Stimulated activated effector memory CD8-positive, alpha-beta T cell treated with anti-CD3 and anti-CD28 coated beads, Interleukin-12 subunit alpha, Interleukin-12 subunit beta, amount 100 ng/mL, for 72 hours (primary cell): ENCODE measurements at regions not wholly inside any gene's neighbourhood (a gene's known extent, or its start where the extent isn't known, plus 50 kb on each side); places are given as distances from the start of the nearest gene placed in this dataset.

Source experiments
- ATAC-seq: fragments of 150-1000 bp; cut with Tn5 transposase; 2 replicates; pipeline ENCODE4 v1.10.0; 2021
- DNase-seq, 2 donors: peaks; one replicate each; pipeline ENCODE4 v3.0.0; 2021 to 2022; ENCODE audit warnings: low spot score in 2 of 2
- H3K27ac Mint-ChIP-seq: one replicate; pipeline ENCODE4 v1.8.0; 2022; ENCODE audit warnings: mild to moderate bottlenecking, mixed read lengths
- H3K36me3 Mint-ChIP-seq: one replicate; pipeline ENCODE4 v1.8.0; 2022; ENCODE audit warnings: mild to moderate bottlenecking, mixed read lengths
- H3K4me1 Mint-ChIP-seq: one replicate; pipeline ENCODE4 v1.8.0; 2022; ENCODE audit warnings: mixed read lengths
- H3K4me3 Mint-ChIP-seq: one replicate; pipeline ENCODE4 v1.8.0; 2022; ENCODE audit warnings: mild to moderate bottlenecking, mixed read lengths
- H3K9me3 Mint-ChIP-seq: one replicate; pipeline ENCODE4 v1.8.0; 2022; ENCODE audit warnings: mixed read lengths

- H3K4me3 Mint-ChIP-seq = no peak overlapping the region
- H3K36me3 Mint-ChIP-seq = no peaks in the 10 kb centered on the region
- no peak for DNase-seq
Observed at GRCh38 chr2:6010163-6010562, 318.0 kb downstream of the SOX11 start.

GRCh38 chr2:6011921-6012320 lies 319.7 kb downstream of the SOX11 start:
- no peaks in the 10 kb centered on the region for H3K4me1 Mint-ChIP-seq
- no peaks in the 10 kb centered on the region for H3K36me3 Mint-ChIP-seq
- no peak for DNase-seq
- H3K4me3 Mint-ChIP-seq = no peak overlapping the region
- ATAC-seq = no peak
- H3K9me3 Mint-ChIP-seq = peaks cover 10% of the 10 kb centered on the region
- H3K27ac Mint-ChIP-seq = no peak overlapping the region

More at GRCh38 chr2:6010163-6010562, 318.0 kb downstream of the SOX11 start:
- Mint-ChIP-seq H3K27ac (no peak overlapping the region), H3K9me3 (peaks cover 7% of the 10 kb centered on the region), H3K4me1 (no peaks in the 10 kb centered on the region)
- no peak for ATAC-seq

- no peaks in the 10 kb centered on the region for H3K36me3 Mint-ChIP-seq
- H3K4me1 Mint-ChIP-seq = no peaks in the 10 kb centered on the region
- H3K9me3 Mint-ChIP-seq = peaks cover 12% of the 10 kb centered on the region
- no peak for ATAC-seq
- H3K4me3 Mint-ChIP-seq = no peak overlapping the region
- no peak overlapping the region for H3K27ac Mint-ChIP-seq
- DNase-seq = no peak
Observed at GRCh38 chr2:6017736-6018286, 325.6 kb downstream of the SOX11 start.

- H3K4me1 Mint-ChIP-seq = no peaks in the 10 kb centered on the region
- ATAC-seq (no peak), DNase-seq (no peak)
- no peaks in the 10 kb centered on the region for H3K36me3 Mint-ChIP-seq
- no peak overlapping the region for H3K27ac Mint-ChIP-seq
- H3K9me3 Mint-ChIP-seq = peaks cover 13% of the 10 kb centered on the region
- H3K4me3 Mint-ChIP-seq = no peak overlapping the region
Observed at GRCh38 chr2:6024229-6024628, 332.0 kb downstream of the SOX11 start.

- Mint-ChIP-seq H3K4me3 (no peak overlapping the region), H3K4me1 (no peaks in the 10 kb centered on the region), H3K9me3 (peaks cover 13% of the 10 kb centered on the region), H3K27ac (no peak overlapping the region), H3K36me3 (no peaks in the 10 kb centered on the region)
- DNase-seq = no peak
- ATAC-seq = no peak
Observed at GRCh38 chr2:6024784-6025183, 332.6 kb downstream of the SOX11 start.

- no peak overlapping the region for H3K4me3 Mint-ChIP-seq
- no peak overlapping the region for H3K27ac Mint-ChIP-seq
- no peaks in the 10 kb centered on the region for H3K4me1 Mint-ChIP-seq
- peaks cover 16% of the 10 kb centered on the region for H3K9me3 Mint-ChIP-seq
- no peaks in the 10 kb centered on the region for H3K36me3 Mint-ChIP-seq
- DNase-seq = no peak
- no peak for ATAC-seq
Observed at GRCh38 chr2:6025391-6025790, 333.2 kb downstream of the SOX11 start.

- H3K27ac Mint-ChIP-seq = no peak overlapping the region
Observed at GRCh38 chr2:6027066-6027465, 334.9 kb downstream of the SOX11 start.

GRCh38 chr2:6031200-6031867 lies 339.1 kb downstream of the SOX11 start:
- ATAC-seq (no peak), DNase-seq (no peak)
- Mint-ChIP-seq H3K27ac (no peak overlapping the region), H3K4me1 (no peaks in the 10 kb centered on the region), H3K9me3 (peaks cover 10% of the 10 kb centered on the region), H3K36me3 (no peaks in the 10 kb centered on the region), H3K4me3 (no peak overlapping the region)

More at GRCh38 chr2:6027066-6027465, 334.9 kb downstream of the SOX11 start:
- no peaks in the 10 kb centered on the region for H3K36me3 Mint-ChIP-seq
- peaks cover 12% of the 10 kb centered on the region for H3K9me3 Mint-ChIP-seq
- H3K4me1 Mint-ChIP-seq = no peaks in the 10 kb centered on the region
- DNase-seq (no peak), ATAC-seq (no peak)
- no peak overlapping the region for H3K4me3 Mint-ChIP-seq

- no peak for ATAC-seq
- no peaks in the 10 kb centered on the region for H3K36me3 Mint-ChIP-seq
- H3K4me3 Mint-ChIP-seq = no peak overlapping the region
- H3K9me3 Mint-ChIP-seq = no peaks in the 10 kb centered on the region
- no peak for DNase-seq
- H3K4me1 Mint-ChIP-seq = no peaks in the 10 kb centered on the region
- no peak overlapping the region for H3K27ac Mint-ChIP-seq
Observed at GRCh38 chr2:6036211-6036610, 344.0 kb downstream of the SOX11 start.

GRCh38 chr2:6043238-6043637 lies 351.1 kb downstream of the SOX11 start:
- Mint-ChIP-seq H3K36me3 (no peaks in the 10 kb centered on the region), H3K4me3 (no peak overlapping the region), H3K4me1 (no peaks in the 10 kb centered on the region), H3K9me3 (no peaks in the 10 kb centered on the region), H3K27ac (no peak overlapping the region)
- DNase-seq (no peak), ATAC-seq (no peak)

- Mint-ChIP-seq H3K36me3 (no peaks in the 10 kb centered on the region), H3K27ac (no peak overlapping the region), H3K4me3 (no peak overlapping the region), H3K9me3 (peaks cover 9% of the 10 kb centered on the region), H3K4me1 (no peaks in the 10 kb centered on the region)
- no peak for ATAC-seq
- no peak for DNase-seq
Observed at GRCh38 chr2:6052649-6053048, 360.5 kb downstream of the SOX11 start.

GRCh38 chr2:6053743-6054142 lies 361.6 kb downstream of the SOX11 start:
- Mint-ChIP-seq H3K27ac (no peak overlapping the region), H3K9me3 (peaks cover 8% of the 10 kb centered on the region), H3K36me3 (no peaks in the 10 kb centered on the region), H3K4me1 (no peaks in the 10 kb centered on the region), H3K4me3 (no peak overlapping the region)
- ATAC-seq (no peak), DNase-seq (no peak)

- no peaks in the 10 kb centered on the region for H3K4me1 Mint-ChIP-seq
- H3K9me3 Mint-ChIP-seq = peaks cover 8% of the 10 kb centered on the region
- ATAC-seq (no peak), DNase-seq (no peak)
- H3K27ac Mint-ChIP-seq = no peak overlapping the region
- no peak overlapping the region for H3K4me3 Mint-ChIP-seq
- no peaks in the 10 kb centered on the region for H3K36me3 Mint-ChIP-seq
Observed at GRCh38 chr2:6054161-6054671, 362.0 kb downstream of the SOX11 start.

GRCh38 chr2:6060992-6061663 lies 368.9 kb downstream of the SOX11 start:
- Mint-ChIP-seq H3K27ac (no peak overlapping the region), H3K9me3 (peaks cover 12% of the 10 kb centered on the region), H3K36me3 (no peaks in the 10 kb centered on the region), H3K4me1 (no peaks in the 10 kb centered on the region), H3K4me3 (no peak overlapping the region)
- no peak for ATAC-seq
- DNase-seq = no peak

- Mint-ChIP-seq H3K9me3 (peaks cover 10% of the 10 kb centered on the region), H3K36me3 (no peaks in the 10 kb centered on the region), H3K27ac (no peak overlapping the region), H3K4me3 (no peak overlapping the region), H3K4me1 (no peaks in the 10 kb centered on the region)
- ATAC-seq (no peak), DNase-seq (no peak)
Observed at GRCh38 chr2:6064757-6065156, 372.6 kb downstream of the SOX11 start.

GRCh38 chr2:6065703-6066102 lies 373.5 kb downstream of the SOX11 start:
- DNase-seq (no peak), ATAC-seq (no peak)
- Mint-ChIP-seq H3K27ac (no peak overlapping the region), H3K9me3 (peaks cover 10% of the 10 kb centered on the region), H3K4me3 (no peak overlapping the region), H3K36me3 (no peaks in the 10 kb centered on the region), H3K4me1 (no peaks in the 10 kb centered on the region)
